Activated T-helper 1 cell treated with anti-CD3 and anti-CD28 coated beads, Interleukin-12 subunit alpha, Interleukin-12 subunit beta, Interleukin-2, Interleukin-4 antibody, amounts not matched to agents 30 ng/mL and 10 ng/mL and 1 ng/mL, durations not matched to agents 14 hours and 24 hours and 36 hours (primary cell): ENCODE measurements at regions not wholly inside any gene's neighbourhood (a gene's known extent, or its start where the extent isn't known, plus 50 kb on each side); places are given as distances from the start of the nearest gene placed in this dataset.
"Not testable (repeated sequence)": the region's sequence is repeated elsewhere in the genome, so short reads cannot be mapped to it uniquely, and the experiment has no call there.

Source experiments
- DNase-seq: peaks from one replicate; pipeline ENCODE4 v3.0.0; 2021; ENCODE audit warnings: low spot score
- H3K27ac Mint-ChIP-seq: one replicate; pipeline ENCODE4 v1.8.0; 2021; ENCODE audit warnings: mild to moderate bottlenecking, mixed read lengths
- H3K27me3 Mint-ChIP-seq: one replicate; pipeline ENCODE4 v1.8.0; 2022; ENCODE audit warnings: mild to moderate bottlenecking, moderate library complexity, mixed read lengths; ENCODE audit not compliant: insufficient read depth
- H3K36me3 Mint-ChIP-seq: one replicate; pipeline ENCODE4 v1.8.0; 2021; ENCODE audit warnings: low read depth, mixed read lengths
- H3K4me1 Mint-ChIP-seq: one replicate; pipeline ENCODE4 v1.8.0; 2021; ENCODE audit warnings: low read depth, mixed read lengths
- H3K4me3 Mint-ChIP-seq: one replicate; pipeline ENCODE4 v1.8.0; 2021; ENCODE audit warnings: mild to moderate bottlenecking, moderate library complexity, mixed read lengths
- H3K9me3 Mint-ChIP-seq: one replicate; pipeline ENCODE4 v1.8.0; 2021; ENCODE audit warnings: mixed read lengths
- intact Hi-C: fragments of 100-400 bp; cut with micrococcal nuclease; formaldehyde crosslinking; loops from one replicate; pipeline ENCODE4 v1.15.1; 2024

GRCh38 chr7:83782628-83783027, 133.7 kb upstream of the SEMA3E start:
- Mint-ChIP-seq H3K36me3 (no peaks in the 10 kb centered on the region), H3K9me3 (no peaks in the 10 kb centered on the region)
- intact Hi-C loops, result no loop called here

DNA sequence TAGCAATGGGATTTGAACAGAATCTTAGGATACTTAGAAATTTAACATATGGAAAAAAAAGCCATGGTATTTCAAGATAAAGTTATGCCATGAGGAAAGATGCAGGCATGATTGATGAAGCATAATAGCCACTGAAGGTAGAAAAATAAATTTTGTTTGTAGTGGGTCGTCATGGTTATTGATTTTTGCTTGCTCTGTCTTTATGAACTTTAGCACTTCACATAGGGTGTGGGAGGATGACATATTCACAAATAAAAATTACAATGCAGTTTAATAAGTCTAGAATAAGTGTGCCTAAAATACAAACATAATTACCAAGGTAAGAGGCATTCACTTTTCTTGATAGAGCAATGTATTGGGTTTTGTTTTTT, 129.1 kb upstream of the SEMA3E start:
- intact Hi-C loops, result no loop called here
- Mint-ChIP-seq H3K36me3 (no peaks in the 10 kb centered on the region), H3K9me3 (no peaks in the 10 kb centered on the region), H3K27ac (no peak overlapping the region), H3K4me1 (no peaks in the 10 kb centered on the region), H3K4me3 (no peak overlapping the region), H3K27me3 (no peaks in the 10 kb centered on the region)
- no peak for DNase-seq

More at GRCh38 chr7:83782628-83783027, 133.7 kb upstream of the SEMA3E start:
- DNase-seq, result no peak
- H3K4me3 Mint-ChIP-seq, result no peak overlapping the region
- no peak overlapping the region for H3K27ac Mint-ChIP-seq
- no peaks in the 10 kb centered on the region for H3K4me1 Mint-ChIP-seq
- no peaks in the 10 kb centered on the region for H3K27me3 Mint-ChIP-seq

DNA sequence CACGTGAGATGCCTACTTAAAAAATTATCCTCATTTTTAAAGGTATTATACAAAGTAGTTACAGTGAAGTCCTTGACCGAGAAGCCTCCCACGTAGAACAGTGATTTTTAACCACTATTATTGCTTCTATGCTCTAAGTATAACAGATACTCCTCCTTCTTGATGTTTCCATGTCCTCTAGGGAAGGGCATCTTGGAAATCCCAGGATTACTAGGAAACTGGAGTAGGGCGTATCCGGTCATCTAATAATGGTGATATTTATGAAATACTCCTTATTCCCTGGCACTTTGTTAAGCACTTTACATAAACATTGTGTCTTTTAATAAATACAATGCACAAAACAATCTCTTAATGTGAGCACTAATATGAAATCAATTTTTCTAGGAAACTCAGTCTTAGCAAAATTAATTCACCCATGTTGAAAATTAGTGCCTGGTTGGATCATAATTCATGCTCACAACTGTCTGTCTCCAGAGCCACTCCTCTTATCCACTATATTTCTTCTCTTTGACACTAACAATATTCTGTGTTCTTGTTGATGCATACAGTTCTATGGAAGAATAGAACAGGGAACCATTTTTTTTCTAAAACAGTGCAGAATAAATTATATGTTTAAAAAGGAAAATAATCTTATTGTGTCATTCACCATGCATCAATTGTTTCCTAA, 128.6 kb upstream of the SEMA3E start:
- no peak for DNase-seq
- Mint-ChIP-seq H3K36me3 (no peaks in the 10 kb centered on the region), H3K9me3 (no peaks in the 10 kb centered on the region), H3K27ac (no peak overlapping the region), H3K27me3 (no peaks in the 10 kb centered on the region), H3K4me3 (no peak overlapping the region), H3K4me1 (no peaks in the 10 kb centered on the region)
- intact Hi-C loops, result no loop called here

GRCh38 chr7:83769407-83769806, 120.5 kb upstream of the SEMA3E start:
- no peak for DNase-seq
- H3K27ac Mint-ChIP-seq, result no peak overlapping the region
- no peak overlapping the region for H3K4me3 Mint-ChIP-seq
- no peaks in the 10 kb centered on the region for H3K9me3 Mint-ChIP-seq
- no peaks in the 10 kb centered on the region for H3K27me3 Mint-ChIP-seq
- intact Hi-C loops, result no loop called here
- H3K4me1 Mint-ChIP-seq, result no peaks in the 10 kb centered on the region
- H3K36me3 Mint-ChIP-seq, result no peaks in the 10 kb centered on the region

DNA sequence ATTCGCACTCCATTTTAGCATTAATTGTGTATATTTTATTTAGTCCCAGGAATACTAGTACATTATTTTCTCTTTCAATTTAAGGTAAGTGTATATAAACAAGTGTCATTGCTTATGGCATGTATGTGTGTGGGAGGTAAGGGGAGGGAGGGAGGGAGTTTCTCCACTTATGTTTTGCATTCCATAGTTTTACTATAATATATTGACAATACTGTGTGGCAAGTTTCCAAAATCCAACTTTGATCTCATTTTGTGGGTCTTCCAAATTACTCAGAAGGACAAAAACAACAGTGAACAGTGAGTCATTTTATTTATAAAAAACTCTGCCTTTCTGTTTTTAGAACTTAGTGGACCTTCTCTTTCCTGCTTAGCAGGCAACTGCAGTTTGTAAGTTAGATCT, 102.3 kb upstream of the SEMA3E start:
- no peak overlapping the region for H3K27ac Mint-ChIP-seq
- no peaks in the 10 kb centered on the region for H3K27me3 Mint-ChIP-seq
- no peaks in the 10 kb centered on the region for H3K4me1 Mint-ChIP-seq
- no peak overlapping the region for H3K4me3 Mint-ChIP-seq
- H3K9me3 Mint-ChIP-seq, result peaks cover 8% of the 10 kb centered on the region
- intact Hi-C loops, result no loop called here
- DNase-seq, result no peak
- no peaks in the 10 kb centered on the region for H3K36me3 Mint-ChIP-seq

- no peak for DNase-seq
- no peak overlapping the region for H3K4me3 Mint-ChIP-seq
- H3K27me3 Mint-ChIP-seq, result no peaks in the 10 kb centered on the region
- H3K4me1 Mint-ChIP-seq, result no peaks in the 10 kb centered on the region
- intact Hi-C loops, result no loop called here
- H3K36me3 Mint-ChIP-seq, result no peaks in the 10 kb centered on the region
- H3K27ac Mint-ChIP-seq, result no peak overlapping the region
- H3K9me3 Mint-ChIP-seq, result peaks cover 8% of the 10 kb centered on the region
These were observed 100.6 kb upstream of the SEMA3E start for GRCh38 chr7:83749495-83749894.

- no peaks in the 10 kb centered on the region for H3K36me3 Mint-ChIP-seq
- no peak overlapping the region for H3K4me3 Mint-ChIP-seq
- H3K27ac Mint-ChIP-seq, result no peak overlapping the region
- no peak for DNase-seq
- H3K4me1 Mint-ChIP-seq, result no peaks in the 10 kb centered on the region
- no peaks in the 10 kb centered on the region for H3K27me3 Mint-ChIP-seq
- intact Hi-C loops, result no loop called here
- no peaks in the 10 kb centered on the region for H3K9me3 Mint-ChIP-seq
These were observed 90.6 kb upstream of the SEMA3E start for GRCh38 chr7:83739527-83739926.

- Mint-ChIP-seq H3K9me3 (no peaks in the 10 kb centered on the region), H3K4me3 (no peak overlapping the region), H3K4me1 (no peaks in the 10 kb centered on the region), H3K36me3 (no peaks in the 10 kb centered on the region), H3K27me3 (no peaks in the 10 kb centered on the region), H3K27ac (no peak overlapping the region)
- no peak for DNase-seq
- intact Hi-C loops, result no loop called here
These were observed 89.4 kb upstream of the SEMA3E start for GRCh38 chr7:83738291-83738835.

- Mint-ChIP-seq H3K4me3 (no peak overlapping the region), H3K27me3 (no peaks in the 10 kb centered on the region), H3K4me1 (no peaks in the 10 kb centered on the region), H3K9me3 (no peaks in the 10 kb centered on the region), H3K27ac (no peak overlapping the region), H3K36me3 (no peaks in the 10 kb centered on the region)
- no peak for DNase-seq
- intact Hi-C loops, result no loop called here
These were observed 83.4 kb upstream of the SEMA3E start for GRCh38 chr7:83732305-83732704.

GRCh38 chr7:83731154-83731553, 82.2 kb upstream of the SEMA3E start:
- intact Hi-C loops, result no loop called here
- no peaks in the 10 kb centered on the region for H3K27me3 Mint-ChIP-seq
- H3K4me1 Mint-ChIP-seq, result no peaks in the 10 kb centered on the region
- no peak for DNase-seq
- H3K9me3 Mint-ChIP-seq, result no peaks in the 10 kb centered on the region
- no peaks in the 10 kb centered on the region for H3K36me3 Mint-ChIP-seq
- H3K4me3 Mint-ChIP-seq, result no peak overlapping the region
- no peak overlapping the region for H3K27ac Mint-ChIP-seq

GRCh38 chr7:83716923-83717322, 68.0 kb upstream of the SEMA3E start:
- H3K4me1 Mint-ChIP-seq, H3K27ac Mint-ChIP-seq, H3K9me3 Mint-ChIP-seq, H3K27me3 Mint-ChIP-seq, DNase-seq, intact Hi-C loops, H3K36me3 Mint-ChIP-seq, H3K4me3 Mint-ChIP-seq: not testable (repeated sequence)

DNA sequence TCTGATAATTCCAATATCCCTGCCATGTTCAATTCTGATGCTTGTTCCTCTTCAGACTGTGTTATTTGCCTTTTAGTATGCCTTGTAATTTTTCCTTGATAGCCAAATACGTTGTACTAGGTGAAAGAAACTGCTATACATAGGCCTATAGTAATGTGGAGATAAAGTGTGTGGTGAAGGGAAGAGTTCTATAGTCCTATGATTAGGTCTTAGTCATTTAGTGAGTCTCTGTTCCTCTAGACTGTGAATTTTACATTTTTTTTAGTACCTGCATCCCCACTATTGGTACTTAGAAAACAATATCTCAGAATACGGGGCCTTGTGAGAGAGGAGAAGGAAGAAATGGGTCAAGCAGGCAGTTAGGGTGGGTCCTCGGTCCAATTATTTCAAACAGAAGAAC, 59.6 kb upstream of the SEMA3E start:
- Mint-ChIP-seq H3K27ac (no peak overlapping the region), H3K4me1 (no peaks in the 10 kb centered on the region), H3K27me3 (no peaks in the 10 kb centered on the region), H3K4me3 (no peak overlapping the region), H3K36me3 (no peaks in the 10 kb centered on the region), H3K9me3 (no peaks in the 10 kb centered on the region)
- intact Hi-C loops, result no loop called here
- no peak for DNase-seq

- H3K27ac Mint-ChIP-seq, result no peak overlapping the region
- no peak for DNase-seq
- no peaks in the 10 kb centered on the region for H3K9me3 Mint-ChIP-seq
- no peaks in the 10 kb centered on the region for H3K4me1 Mint-ChIP-seq
- no peak overlapping the region for H3K4me3 Mint-ChIP-seq
- H3K27me3 Mint-ChIP-seq, result no peaks in the 10 kb centered on the region
- no peaks in the 10 kb centered on the region for H3K36me3 Mint-ChIP-seq
- intact Hi-C loops, result no loop called here
These were observed 55.6 kb upstream of the SEMA3E start for GRCh38 chr7:83704564-83704963.

GRCh38 chr7:83702446-83702845, 53.5 kb upstream of the SEMA3E start:
- H3K27me3 Mint-ChIP-seq, result no peaks in the 10 kb centered on the region
- no peaks in the 10 kb centered on the region for H3K4me1 Mint-ChIP-seq
- H3K4me3 Mint-ChIP-seq, result no peak overlapping the region
- no peak overlapping the region for H3K27ac Mint-ChIP-seq
- H3K36me3 Mint-ChIP-seq, result no peaks in the 10 kb centered on the region
- H3K9me3 Mint-ChIP-seq, result no peaks in the 10 kb centered on the region
- DNase-seq, result no peak
- intact Hi-C loops, result no loop called here
